CD14-positive monocyte (primary cell): ENCODE measurements at regions not wholly inside any gene's neighbourhood (a gene's known extent, or its start where the extent isn't known, plus 50 kb on each side); places are given as distances from the start of the nearest gene placed in this dataset.

Experiments used
- DNase-seq, 3 donors: peaks; one replicate each; pipeline ENCODE4 v3.0.0-alpha.2; 2011 to 2022
- H2AFZ ChIP-seq: 2 replicates; pipeline ENCODE4 v1.6.0; 2012; ENCODE audit warnings: mild to moderate bottlenecking, low read depth, low read length, inconsistent platforms; ENCODE audit not compliant: insufficient read depth, poor library complexity, severe bottlenecking
- H3K27ac ChIP-seq, 2 donors: 1 replicate in 1 of 2; 2 replicates in 1 of 2; pipeline ENCODE4 v1.5.1; 2012 to 2013; ENCODE audit warnings: low read length in 2 of 2, control low read depth in 1 of 2, inconsistent platforms in 1 of 2, low read depth in 1 of 2, mild to moderate bottlenecking in 1 of 2
- H3K27me3 ChIP-seq, 2 donors: one replicate each; pipeline versions ENCODE4 v1.6.0 to v1.6.1; 2011 to 2013; ENCODE audit warnings: low read length in 2 of 2; ENCODE audit not compliant: control insufficient read depth in 2 of 2, insufficient read depth in 2 of 2
- H3K36me3 ChIP-seq, 2 donors: replicated peaks in 1 of 2; 1 replicate in 1 of 2; 2 replicates in 1 of 2; pipeline versions ENCODE4 v1.5.1 to v1.6.1; 2012 to 2013; ENCODE audit warnings: low read length in 2 of 2, control low read depth in 1 of 2, inconsistent platforms in 1 of 2, mild to moderate bottlenecking in 1 of 2; ENCODE audit not compliant: insufficient read depth in 2 of 2, control insufficient read depth in 1 of 2
- H3K4me1 ChIP-seq, 2 donors: 1 replicate in 1 of 2; 2 replicates in 1 of 2; pipeline versions ENCODE4 v1.5.1 to v1.6.1; 2012 to 2013; ENCODE audit warnings: low read length in 2 of 2, control low read depth in 1 of 2, inconsistent platforms in 1 of 2, mild to moderate bottlenecking in 1 of 2, moderate library complexity in 1 of 2; ENCODE audit not compliant: insufficient read depth in 2 of 2, control insufficient read depth in 1 of 2
- H3K4me2 ChIP-seq: replicated peaks from 2 replicates; pipeline ENCODE3; 2012; ENCODE audit warnings: low read length, moderate library complexity, mild to moderate bottlenecking; ENCODE audit not compliant: poor library complexity, severe bottlenecking; ENCODE audit errors: extremely low read depth
- H3K4me3 ChIP-seq, 3 experiments: fragments of 200-600 bp in 1 of 3; sonication (generic) in 1 of 3; replicated peaks in 1 of 3; 1 replicate in 2 of 3; 2 replicates in 1 of 3; pipeline ENCODE4 v1.5.1; 2011 to 2013; ENCODE audit warnings: low read length in 3 of 3, mild to moderate bottlenecking in 3 of 3, control low read depth in 2 of 3, low read depth in 2 of 3, inconsistent platforms in 1 of 3, moderate library complexity in 1 of 3
- H3K79me2 ChIP-seq: 2 replicates; pipeline ENCODE4 v1.6.0; 2012; ENCODE audit warnings: mild to moderate bottlenecking, control low read depth, inconsistent platforms, low read length, moderate library complexity; ENCODE audit not compliant: insufficient read depth
- H3K9ac ChIP-seq: 2 replicates; pipeline ENCODE4 v1.6.0; 2017; ENCODE audit warnings: low read length, mild to moderate bottlenecking; ENCODE audit not compliant: insufficient read depth, poor library complexity, severe bottlenecking
- H3K9me3 ChIP-seq, 2 donors: replicated peaks in 1 of 2; 1 replicate in 1 of 2; 2 replicates in 1 of 2; pipeline versions ENCODE4 v1.5.1 to v1.6.1; 2012 to 2013; ENCODE audit warnings: low read length in 2 of 2, control low read depth in 1 of 2; ENCODE audit not compliant: control insufficient read depth in 1 of 2, insufficient read depth in 1 of 2
- H4K20me1 ChIP-seq: 2 replicates; pipeline ENCODE4 v1.6.0; 2012; ENCODE audit warnings: mild to moderate bottlenecking, low read length, control low read depth, moderate library complexity; ENCODE audit not compliant: insufficient read depth
- H3K27ac Mint-ChIP-seq, 7 donors: one replicate each; pipeline ENCODE4 v1.8.0; 2020; ENCODE audit warnings: mild to moderate bottlenecking in 7 of 7, mixed read lengths in 7 of 7, moderate library complexity in 6 of 7, inconsistent platforms in 2 of 7
- H3K27me3 Mint-ChIP-seq, 3 donors: one replicate each; pipeline ENCODE4 v1.8.0; 2021 to 2022; ENCODE audit warnings: low read depth in 3 of 3, mild to moderate bottlenecking in 3 of 3, mixed read lengths in 3 of 3, moderate library complexity in 3 of 3, inconsistent platforms in 1 of 3
- H3K36me3 Mint-ChIP-seq, 2 donors: one replicate each; pipeline ENCODE4 v1.8.0; 2020; ENCODE audit warnings: mixed read lengths in 2 of 2, inconsistent platforms in 1 of 2, mild to moderate bottlenecking in 1 of 2
- H3K4me1 Mint-ChIP-seq: one replicate; pipeline ENCODE4 v1.8.0; 2020; ENCODE audit warnings: mild to moderate bottlenecking, mixed read lengths
- H3K4me3 Mint-ChIP-seq, 2 donors: one replicate each; pipeline ENCODE4 v1.8.0; 2020; ENCODE audit warnings: mild to moderate bottlenecking in 2 of 2, mixed read lengths in 2 of 2, moderate library complexity in 1 of 2
- H3K9me3 Mint-ChIP-seq, 7 donors: one replicate each; pipeline ENCODE4 v1.8.0; 2020 to 2022; ENCODE audit warnings: mixed read lengths in 7 of 7, mild to moderate bottlenecking in 6 of 7, moderate library complexity in 6 of 7, inconsistent platforms in 2 of 7
- whole genome bisulfite sequencing: methylation state at CpG from one replicate; pipeline ENCODE4 v1.1.5; 2013; ENCODE audit warnings: missing lambda C conversion rate; ENCODE audit not compliant: insufficient coverage; 5-methylcytosine and 5-hydroxymethylcytosine counted together
- intact Hi-C, 2 donors: fragments of 100-400 bp; cut with micrococcal nuclease; formaldehyde crosslinking; loops; one replicate each; pipeline versions ENCODE4 v1.15.0 to v1.15.1; 2023
- TF ChIP-seq, protein P1 (sequence below): fragments of 200-600 bp; IDR thresholded peaks from one replicate; pipeline ENCODE4 v1.8.0; 2022; ENCODE audit warnings: antibody characterized with exemption, mild to moderate bottlenecking

- Histone ChIP-seq H3K9ac (no peak overlapping the region), H3K9me3 (no peaks in the 10 kb centered on the region), H3K4me2 (no peak overlapping the region), H3K4me3 (no peak overlapping the region), H3K79me2 (no peaks in the 10 kb centered on the region), H3K27ac (no peak overlapping the region), H2AFZ (no peak overlapping the region), H4K20me1 (no peaks in the 10 kb centered on the region), H3K27me3 (no peaks in the 10 kb centered on the region), H3K4me1 (no peaks in the 10 kb centered on the region), H3K36me3 (no peaks in the 10 kb centered on the region)
- Mint-ChIP-seq H3K9me3 (peaks cover 0 to 2% (median 0%) of the 10 kb centered on the region in 7 donors), H3K4me1 (no peaks in the 10 kb centered on the region), H3K27ac (no peak overlapping the region), H3K27me3 (no peaks in the 10 kb centered on the region), H3K4me3 (no peak overlapping the region), H3K36me3 (no peaks in the 10 kb centered on the region)
- no peak for DNase-seq
- WGBS: 42% methylated on average over 8 of the region's 8 CpGs
- TF ChIP-seq, protein P1, sequence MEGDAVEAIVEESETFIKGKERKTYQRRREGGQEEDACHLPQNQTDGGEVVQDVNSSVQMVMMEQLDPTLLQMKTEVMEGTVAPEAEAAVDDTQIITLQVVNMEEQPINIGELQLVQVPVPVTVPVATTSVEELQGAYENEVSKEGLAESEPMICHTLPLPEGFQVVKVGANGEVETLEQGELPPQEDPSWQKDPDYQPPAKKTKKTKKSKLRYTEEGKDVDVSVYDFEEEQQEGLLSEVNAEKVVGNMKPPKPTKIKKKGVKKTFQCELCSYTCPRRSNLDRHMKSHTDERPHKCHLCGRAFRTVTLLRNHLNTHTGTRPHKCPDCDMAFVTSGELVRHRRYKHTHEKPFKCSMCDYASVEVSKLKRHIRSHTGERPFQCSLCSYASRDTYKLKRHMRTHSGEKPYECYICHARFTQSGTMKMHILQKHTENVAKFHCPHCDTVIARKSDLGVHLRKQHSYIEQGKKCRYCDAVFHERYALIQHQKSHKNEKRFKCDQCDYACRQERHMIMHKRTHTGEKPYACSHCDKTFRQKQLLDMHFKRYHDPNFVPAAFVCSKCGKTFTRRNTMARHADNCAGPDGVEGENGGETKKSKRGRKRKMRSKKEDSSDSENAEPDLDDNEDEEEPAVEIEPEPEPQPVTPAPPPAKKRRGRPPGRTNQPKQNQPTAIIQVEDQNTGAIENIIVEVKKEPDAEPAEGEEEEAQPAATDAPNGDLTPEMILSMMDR: no peak
- intact Hi-C loops: no loop called here
Measured at GRCh38 chr5:4113426-4113825, 517.8 kb downstream of the IRX1 start.

DNA sequence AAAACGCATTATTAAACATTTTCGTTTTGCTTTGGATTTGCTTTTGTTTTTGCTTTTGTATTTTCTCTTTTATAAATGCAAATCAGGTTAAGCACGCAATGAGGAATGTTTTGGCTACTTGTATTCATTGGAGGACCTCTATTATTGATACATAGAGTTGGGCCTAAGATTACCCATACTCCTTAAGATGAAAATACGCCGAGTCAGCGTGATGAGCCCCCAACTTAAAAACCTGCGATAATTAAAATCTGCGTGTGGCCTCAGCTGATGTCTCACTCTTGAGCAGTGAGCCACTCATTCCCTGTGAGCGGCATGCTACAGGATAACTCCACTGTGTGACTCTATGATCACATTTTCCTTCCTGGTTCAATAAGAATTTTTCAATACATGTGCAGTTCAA is 518.3 kb downstream of the IRX1 start:
- no peak for DNase-seq
- H3K36me3 Mint-ChIP-seq: no peaks in the 10 kb centered on the region
- H3K27ac Mint-ChIP-seq: no peak overlapping the region
- H3K27me3 Mint-ChIP-seq: no peaks in the 10 kb centered on the region
- Histone ChIP-seq H3K4me1 (no peaks in the 10 kb centered on the region), H3K27me3 (no peaks in the 10 kb centered on the region), H3K79me2 (no peaks in the 10 kb centered on the region), H3K27ac (no peak overlapping the region), H2AFZ (no peak overlapping the region), H3K9ac (no peak overlapping the region), H3K4me3 (no peak overlapping the region), H3K9me3 (peaks cover 0 to under 1% of the 10 kb centered on the region in 2 donors), H3K36me3 (no peaks in the 10 kb centered on the region), H4K20me1 (no peaks in the 10 kb centered on the region), H3K4me2 (no peak overlapping the region)
- no peak overlapping the region for H3K4me3 Mint-ChIP-seq
- TF ChIP-seq, protein P1: no peak
- H3K9me3 Mint-ChIP-seq: peaks cover 0 to 2% (median 0%) of the 10 kb centered on the region in 7 donors
- no peaks in the 10 kb centered on the region for H3K4me1 Mint-ChIP-seq
- WGBS: 100% methylated on average over 6 of the region's 9 CpGs
- intact Hi-C loops: no loop called here
